ENCODE measurements at regions not wholly inside any gene's neighbourhood (a gene's known extent, or its start where the extent isn't known, plus 50 kb on each side); places are given as distances from the start of the nearest gene placed in this dataset.
A peak's percentile ranks its signal among the peaks of the same experiment; 100 is the strongest.

GRCh38 chr4:182065255-182065654, 177.9 kb upstream of the TENM3 start:
- DNase-seq (ENCODE audit: extremely low read depth in 1 of 11, low read depth in 9 of 11, low spot score in 4 of 11): no peak

- no peak for DNase-seq (ENCODE audit: extremely low read depth in 1 of 11, low read depth in 9 of 11, low spot score in 4 of 11)
These were observed 177.2 kb upstream of the TENM3 start for GRCh38 chr4:182066037-182066436.

GRCh38 chr4:182067828-182068227, 175.4 kb upstream of the TENM3 start:
- DNase-seq (ENCODE audit: extremely low read depth in 1 of 11, low read depth in 9 of 11, low spot score in 4 of 11): no peak

- DNase-seq (ENCODE audit: extremely low read depth in 1 of 11, low read depth in 9 of 11, low spot score in 4 of 11): no peak
These were observed 174.3 kb upstream of the TENM3 start for GRCh38 chr4:182068920-182069319.

GRCh38 chr4:182073278-182073677, 169.9 kb upstream of the TENM3 start:
- no peak for DNase-seq (ENCODE audit: extremely low read depth in 1 of 11, low read depth in 9 of 11, low spot score in 4 of 11)

- no peak for DNase-seq (ENCODE audit: extremely low read depth in 1 of 11, low read depth in 9 of 11, low spot score in 4 of 11)
These were observed 169.1 kb upstream of the TENM3 start for GRCh38 chr4:182074139-182074538.

- no peak for DNase-seq (ENCODE audit: extremely low read depth in 1 of 11, low read depth in 9 of 11, low spot score in 4 of 11)
These were observed 168.4 kb upstream of the TENM3 start for GRCh38 chr4:182074810-182075209.

GRCh38 chr4:182082910-182083309, 160.3 kb upstream of the TENM3 start:
- DNase-seq (ENCODE audit: extremely low read depth in 1 of 11, low read depth in 9 of 11, low spot score in 4 of 11): no peak

- no peak for DNase-seq (ENCODE audit: extremely low read depth in 1 of 11, low read depth in 9 of 11, low spot score in 4 of 11)
These were observed 159.4 kb upstream of the TENM3 start for GRCh38 chr4:182083671-182084410.

- DNase-seq (ENCODE audit: extremely low read depth in 1 of 11, low read depth in 9 of 11, low spot score in 4 of 11): no peak
These were observed 158.1 kb upstream of the TENM3 start for GRCh38 chr4:182085051-182085480.

- no peak for DNase-seq (ENCODE audit: extremely low read depth in 1 of 11, low read depth in 9 of 11, low spot score in 4 of 11)
These were observed 153.9 kb upstream of the TENM3 start for GRCh38 chr4:182089326-182089725.

GRCh38 chr4:182090186-182090585, 153.0 kb upstream of the TENM3 start:
- no peak for DNase-seq (ENCODE audit: extremely low read depth in 1 of 11, low read depth in 9 of 11, low spot score in 4 of 11)

GRCh38 chr4:182091128-182091527, 152.1 kb upstream of the TENM3 start:
- no peak for DNase-seq (ENCODE audit: extremely low read depth in 1 of 11, low read depth in 9 of 11, low spot score in 4 of 11)

GRCh38 chr4:182093431-182093831, 149.8 kb upstream of the TENM3 start:
- DNase-seq (ENCODE audit: extremely low read depth in 1 of 11, low read depth in 9 of 11, low spot score in 4 of 11): no peak

- no peak for DNase-seq (ENCODE audit: extremely low read depth in 1 of 11, low read depth in 9 of 11, low spot score in 4 of 11)
These were observed 149.3 kb upstream of the TENM3 start for GRCh38 chr4:182093935-182094334.

GRCh38 chr4:182101618-182102017, 141.6 kb upstream of the TENM3 start:
- no peak for DNase-seq (ENCODE audit: extremely low read depth in 1 of 11, low read depth in 9 of 11, low spot score in 4 of 11)

- DNase-seq (ENCODE audit: extremely low read depth in 1 of 11, low read depth in 9 of 11, low spot score in 4 of 11): peak in 1 of 11 donors; percentile 5
These were observed 140.6 kb upstream of the TENM3 start for GRCh38 chr4:182102576-182102975.

- DNase-seq (ENCODE audit: extremely low read depth in 1 of 11, low read depth in 9 of 11, low spot score in 4 of 11): no peak
These were observed 139.4 kb upstream of the TENM3 start for GRCh38 chr4:182103614-182104319.

GRCh38 chr4:182105416-182105815, 137.8 kb upstream of the TENM3 start:
- no peak for DNase-seq (ENCODE audit: extremely low read depth in 1 of 11, low read depth in 9 of 11, low spot score in 4 of 11)

- DNase-seq (ENCODE audit: extremely low read depth in 1 of 11, low read depth in 9 of 11, low spot score in 4 of 11): no peak
These were observed 135.3 kb upstream of the TENM3 start for GRCh38 chr4:182107931-182108330.

GRCh38 chr4:182111586-182111985, 131.6 kb upstream of the TENM3 start:
- DNase-seq (ENCODE audit: extremely low read depth in 1 of 11, low read depth in 9 of 11, low spot score in 4 of 11): peak in 1 of 11 donors; percentile 11
